AG09309 (cell line): ENCODE measurements at regions not wholly inside any gene's neighbourhood (a gene's known extent, or its start where the extent isn't known, plus 50 kb on each side); places are given as distances from the start of the nearest gene placed in this dataset.

Source experiments
- DNase-seq: peaks from one replicate; pipeline ENCODE4 v3.0.0-alpha.2; 2010; ENCODE audit warnings: low read depth
- H3K4me3 ChIP-seq: 2 replicates; pipeline ENCODE4 v1.5.1; 2011; ENCODE audit warnings: mild to moderate bottlenecking, low read depth, low read length, moderate library complexity; ENCODE audit not compliant: control insufficient read depth
- CTCF ChIP-seq: IDR thresholded peaks from 2 replicates; pipeline ENCODE4 v1.5.1; 2011; ENCODE audit warnings: mild to moderate bottlenecking, low read depth, low read length, inconsistent platforms; ENCODE audit not compliant: insufficient read depth, control insufficient read depth; ENCODE audit errors: missing control alignments

DNA sequence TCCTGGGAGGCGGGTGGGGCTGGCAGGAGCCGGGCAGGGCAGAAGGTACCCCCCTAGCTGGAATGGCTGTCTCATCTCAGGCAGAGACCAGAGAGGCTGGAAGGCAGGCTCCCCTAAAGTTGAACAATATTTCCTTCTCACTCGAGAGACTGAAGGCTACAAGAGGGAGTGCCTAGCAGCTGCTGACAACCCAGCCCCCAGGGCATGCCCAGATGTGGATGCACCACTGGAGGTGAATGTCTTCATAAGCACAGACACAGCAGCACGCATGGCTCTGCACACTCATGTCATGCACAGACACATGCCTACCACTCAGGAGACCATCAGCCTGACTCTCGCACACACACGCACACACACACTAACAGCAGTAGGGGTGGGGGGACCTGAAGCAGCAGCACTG is 179.0 kb downstream of the CCT6B start:
- no peak for DNase-seq
- TF ChIP-seq CTCF = no peak
- H3K4me3 ChIP-seq = no peak overlapping the region

- no peak for TF ChIP-seq CTCF
- DNase-seq = no peak
- no peak overlapping the region for H3K4me3 ChIP-seq
These were observed 179.6 kb downstream of the CCT6B start for GRCh38 chr17:34781571-34782108.

DNA sequence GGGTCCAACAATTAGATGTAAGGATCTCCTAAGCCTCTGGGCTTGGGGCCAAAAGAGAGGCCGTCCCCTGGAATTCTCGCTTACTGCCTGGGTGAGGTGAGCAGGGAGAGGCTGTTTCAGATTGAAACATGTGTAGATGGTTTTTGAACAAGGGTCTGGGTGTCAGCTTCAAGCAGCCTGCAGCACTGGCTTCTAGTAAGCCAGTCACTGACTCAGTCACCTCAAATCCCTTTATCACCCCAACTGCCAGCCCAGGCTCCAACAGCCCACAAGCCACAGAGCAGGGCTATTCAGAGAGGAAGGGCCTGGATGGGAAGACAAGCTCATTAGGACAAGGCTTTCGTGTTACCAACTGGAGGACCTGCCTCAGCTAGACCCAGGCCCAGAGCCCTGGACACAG is 180.2 kb downstream of the CCT6B start:
- no peak for DNase-seq
- no peak for TF ChIP-seq CTCF
- H3K4me3 ChIP-seq = no peak overlapping the region

GRCh38 chr17:34780438-34780837 is 180.8 kb downstream of the CCT6B start:
- no peak for TF ChIP-seq CTCF
- no peak for DNase-seq
- H3K4me3 ChIP-seq = no peak overlapping the region

DNA sequence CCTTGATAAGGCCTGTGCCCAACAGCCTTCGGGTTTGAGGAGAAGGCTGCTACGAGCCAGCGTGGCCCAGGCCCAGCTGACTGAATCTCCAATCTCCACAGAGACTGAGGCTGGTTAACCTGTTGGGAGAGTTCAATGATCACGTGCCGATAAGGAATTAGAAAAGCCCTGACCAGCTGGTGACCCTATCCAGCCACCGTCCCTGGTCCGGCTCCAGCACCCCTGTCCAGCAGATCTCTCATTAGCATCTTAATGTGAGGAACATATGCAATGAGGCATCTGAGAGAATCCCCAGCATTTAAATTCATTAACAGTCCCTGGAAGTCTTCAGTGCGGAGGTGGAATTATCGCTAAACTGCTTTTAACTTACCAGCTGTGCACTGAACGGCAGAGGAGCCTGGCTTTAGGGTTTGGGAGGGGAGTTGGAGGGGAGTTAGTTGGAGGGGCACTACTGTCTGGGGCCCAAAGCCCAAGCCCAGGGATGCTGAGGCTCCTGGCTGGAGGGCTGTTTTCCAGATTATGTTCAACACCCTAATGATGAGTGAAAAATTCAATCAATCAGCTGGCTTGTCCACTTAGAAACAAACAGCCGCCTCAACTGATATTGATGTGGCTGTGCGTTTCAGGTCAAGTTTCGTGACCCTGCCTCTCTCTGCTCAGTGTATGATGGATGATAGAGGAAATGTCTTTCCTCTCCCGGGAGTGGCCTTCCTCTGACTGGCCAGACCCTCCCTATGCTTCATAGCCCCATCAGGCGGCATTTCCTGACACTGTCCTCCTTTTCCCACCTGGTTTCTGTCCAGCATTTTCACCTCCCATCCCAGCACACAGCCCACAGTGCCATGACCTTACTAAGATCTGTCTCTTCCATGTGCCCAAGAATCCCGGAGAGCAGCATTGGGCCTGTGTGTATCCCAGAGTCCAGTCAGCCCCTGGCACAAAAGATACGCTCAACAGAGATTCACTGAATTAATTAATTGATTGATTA is 184.5 kb downstream of the CCT6B start:
- no peak for DNase-seq
- H3K4me3 ChIP-seq = no peak overlapping the region
- TF ChIP-seq CTCF = no peak

- no peak for DNase-seq
- no peak overlapping the region for H3K4me3 ChIP-seq
- TF ChIP-seq CTCF = no peak
These were observed 188.2 kb downstream of the CCT6B start for GRCh38 chr17:34773036-34773435.

DNA sequence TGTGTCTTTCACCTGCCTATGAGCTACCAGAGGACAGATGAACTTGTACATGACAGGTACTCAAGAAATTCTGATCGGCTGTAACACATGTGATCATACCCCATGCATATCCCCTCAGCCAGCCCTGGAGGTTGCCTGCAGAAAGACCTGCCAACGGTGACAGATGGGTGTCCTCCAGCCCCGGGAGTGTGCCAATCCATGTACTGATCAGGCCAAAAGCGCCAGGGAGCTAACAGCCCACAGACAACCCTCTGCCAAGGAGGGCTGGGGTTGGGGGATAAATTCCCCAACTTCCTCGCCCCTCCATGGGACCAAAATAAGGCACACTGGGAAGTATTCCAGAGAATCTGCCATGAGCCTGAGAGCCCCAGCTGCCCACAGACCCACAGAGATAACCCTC is 189.4 kb downstream of the CCT6B start:
- no peak overlapping the region for H3K4me3 ChIP-seq
- no peak for DNase-seq

More for the DNA sequence above, 189.4 kb downstream of the CCT6B start:
- no peak for TF ChIP-seq CTCF
